ENCODE measurements at regions not wholly inside any gene's neighbourhood (a gene's known extent, or its start where the extent isn't known, plus 50 kb on each side); places are given as distances from the start of the nearest gene placed in this dataset.

DNA sequence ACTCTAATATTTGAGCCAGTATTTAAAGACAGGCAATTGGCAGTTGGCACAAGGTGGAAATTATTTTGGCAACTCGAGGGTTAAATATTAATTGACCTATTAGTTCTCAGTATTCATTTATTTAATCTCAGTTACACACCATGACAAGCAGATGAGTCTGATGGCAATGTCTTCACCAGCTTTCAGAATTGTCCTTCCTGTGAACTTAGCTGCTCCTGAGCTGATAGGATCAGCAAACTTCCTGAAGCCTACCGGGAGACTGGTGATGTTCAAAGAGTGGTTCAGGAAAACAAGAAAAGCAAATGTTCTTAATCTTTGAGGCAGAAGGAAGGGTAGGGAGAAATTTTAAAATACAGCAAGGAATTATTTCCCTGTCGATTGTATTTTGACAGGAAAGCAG lies 522.2 kb downstream of the SOX2 start:
- no peak for TF ChIP-seq CTCF (IDR thresholded peaks at IDR 0.05)
- no peak for TF ChIP-seq POLR2AphosphoS5 (IDR thresholded peaks at IDR 0.05; ENCODE audit: low read depth, low read length)
- TF ChIP-seq TCF7L2 (IDR thresholded peaks at IDR 0.05; ENCODE audit: low read depth, low read length): no peak
- no peak for TF ChIP-seq SIN3A (IDR thresholded peaks at IDR 0.05; ENCODE audit: borderline replicate concordance, insufficient read depth, low read depth, low read length)
- TF ChIP-seq, protein P1, sequence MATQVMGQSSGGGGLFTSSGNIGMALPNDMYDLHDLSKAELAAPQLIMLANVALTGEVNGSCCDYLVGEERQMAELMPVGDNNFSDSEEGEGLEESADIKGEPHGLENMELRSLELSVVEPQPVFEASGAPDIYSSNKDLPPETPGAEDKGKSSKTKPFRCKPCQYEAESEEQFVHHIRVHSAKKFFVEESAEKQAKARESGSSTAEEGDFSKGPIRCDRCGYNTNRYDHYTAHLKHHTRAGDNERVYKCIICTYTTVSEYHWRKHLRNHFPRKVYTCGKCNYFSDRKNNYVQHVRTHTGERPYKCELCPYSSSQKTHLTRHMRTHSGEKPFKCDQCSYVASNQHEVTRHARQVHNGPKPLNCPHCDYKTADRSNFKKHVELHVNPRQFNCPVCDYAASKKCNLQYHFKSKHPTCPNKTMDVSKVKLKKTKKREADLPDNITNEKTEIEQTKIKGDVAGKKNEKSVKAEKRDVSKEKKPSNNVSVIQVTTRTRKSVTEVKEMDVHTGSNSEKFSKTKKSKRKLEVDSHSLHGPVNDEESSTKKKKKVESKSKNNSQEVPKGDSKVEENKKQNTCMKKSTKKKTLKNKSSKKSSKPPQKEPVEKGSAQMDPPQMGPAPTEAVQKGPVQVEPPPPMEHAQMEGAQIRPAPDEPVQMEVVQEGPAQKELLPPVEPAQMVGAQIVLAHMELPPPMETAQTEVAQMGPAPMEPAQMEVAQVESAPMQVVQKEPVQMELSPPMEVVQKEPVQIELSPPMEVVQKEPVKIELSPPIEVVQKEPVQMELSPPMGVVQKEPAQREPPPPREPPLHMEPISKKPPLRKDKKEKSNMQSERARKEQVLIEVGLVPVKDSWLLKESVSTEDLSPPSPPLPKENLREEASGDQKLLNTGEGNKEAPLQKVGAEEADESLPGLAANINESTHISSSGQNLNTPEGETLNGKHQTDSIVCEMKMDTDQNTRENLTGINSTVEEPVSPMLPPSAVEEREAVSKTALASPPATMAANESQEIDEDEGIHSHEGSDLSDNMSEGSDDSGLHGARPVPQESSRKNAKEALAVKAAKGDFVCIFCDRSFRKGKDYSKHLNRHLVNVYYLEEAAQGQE (IDR thresholded peaks at IDR 0.05; ENCODE audit: insufficient read depth in 1 of 2, low read depth in 2 of 2, low read length in 1 of 2): no peak

Measured in Panc1 (cell line).